ENCODE measurements at regions not wholly inside any gene's neighbourhood (a gene's known extent, or its start where the extent isn't known, plus 50 kb on each side); places are given as distances from the start of the nearest gene placed in this dataset.

DNA sequence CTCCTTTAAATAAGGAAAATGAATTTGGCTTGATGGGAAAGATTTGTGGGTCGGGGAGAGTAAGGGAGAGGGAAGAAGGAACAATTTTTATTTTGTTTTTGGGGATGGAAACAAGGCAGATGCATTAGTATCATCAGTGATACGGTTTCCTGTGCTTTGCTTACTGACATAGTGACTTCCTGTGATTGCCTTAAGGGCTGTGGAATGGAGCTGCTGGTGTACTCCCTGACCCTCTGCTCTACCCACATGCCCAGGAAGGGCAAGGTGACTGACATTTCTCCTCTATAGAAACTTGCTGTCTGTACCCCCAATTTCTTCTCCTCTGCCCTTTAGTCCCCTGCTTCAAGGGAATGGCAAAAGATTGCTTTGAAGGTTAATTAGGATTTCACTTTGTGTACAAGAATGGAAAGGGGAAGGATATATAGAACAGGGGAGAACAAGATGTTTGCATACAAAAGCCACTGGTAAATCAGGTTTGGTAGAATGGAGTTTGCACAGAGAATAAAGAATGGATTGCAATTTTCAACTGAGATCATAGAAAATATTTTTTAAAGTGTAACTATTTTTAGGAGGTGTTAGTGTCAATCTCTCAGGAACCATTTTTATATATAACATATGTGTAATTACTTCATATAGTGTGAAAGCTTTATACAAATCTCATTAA lies 129.0 kb upstream of the AGR3 start:
- Mint-ChIP-seq H3K9me3 (no peaks in the 10 kb centered on the region), H3K36me3 (no peaks in the 10 kb centered on the region), H3K4me1 (peaks cover 14 to 30% of the 10 kb centered on the region in 2 donors), H3K27ac (peak overlapping the region in 1 of 2 donors; percentile 33), H3K4me3 (no peak overlapping the region), H3K27me3 (ENCODE audit: low read depth in 2 of 2) (peaks cover 0 to 3% of the 10 kb centered on the region in 2 donors)
- H3K4me3 ChIP-seq (ENCODE audit: low read length), result no peak overlapping the region
- DNase-seq (peak in 1 of 2 donors; percentile 23), ATAC-seq (peak in 2 of 3 donors; percentile 18 to 69)
- no peaks in the 10 kb centered on the region for H3K36me3 ChIP-seq (ENCODE audit: control insufficient read depth, insufficient read depth, low read length)
- 37% methylated on average over 2 of the region's 2 CpGs for WGBS (ENCODE audit: insufficient coverage)
- H3K4me1 ChIP-seq (ENCODE audit: control insufficient read depth, insufficient read depth, low read length), result peaks cover 3% of the 10 kb centered on the region
- no peaks in the 10 kb centered on the region for H3K27me3 ChIP-seq (ENCODE audit: control insufficient read depth, insufficient read depth, low read length)
- no peak overlapping the region for H3K27ac ChIP-seq (ENCODE audit: low read length)
- intact Hi-C loops (cut with micrococcal nuclease), result no loop called here
- H3K9me3 ChIP-seq (ENCODE audit: control insufficient read depth, insufficient read depth, low read length), result no peaks in the 10 kb centered on the region
- TF ChIP-seq, protein P1, sequence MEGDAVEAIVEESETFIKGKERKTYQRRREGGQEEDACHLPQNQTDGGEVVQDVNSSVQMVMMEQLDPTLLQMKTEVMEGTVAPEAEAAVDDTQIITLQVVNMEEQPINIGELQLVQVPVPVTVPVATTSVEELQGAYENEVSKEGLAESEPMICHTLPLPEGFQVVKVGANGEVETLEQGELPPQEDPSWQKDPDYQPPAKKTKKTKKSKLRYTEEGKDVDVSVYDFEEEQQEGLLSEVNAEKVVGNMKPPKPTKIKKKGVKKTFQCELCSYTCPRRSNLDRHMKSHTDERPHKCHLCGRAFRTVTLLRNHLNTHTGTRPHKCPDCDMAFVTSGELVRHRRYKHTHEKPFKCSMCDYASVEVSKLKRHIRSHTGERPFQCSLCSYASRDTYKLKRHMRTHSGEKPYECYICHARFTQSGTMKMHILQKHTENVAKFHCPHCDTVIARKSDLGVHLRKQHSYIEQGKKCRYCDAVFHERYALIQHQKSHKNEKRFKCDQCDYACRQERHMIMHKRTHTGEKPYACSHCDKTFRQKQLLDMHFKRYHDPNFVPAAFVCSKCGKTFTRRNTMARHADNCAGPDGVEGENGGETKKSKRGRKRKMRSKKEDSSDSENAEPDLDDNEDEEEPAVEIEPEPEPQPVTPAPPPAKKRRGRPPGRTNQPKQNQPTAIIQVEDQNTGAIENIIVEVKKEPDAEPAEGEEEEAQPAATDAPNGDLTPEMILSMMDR (IDR thresholded peaks at IDR 0.05), result no peak

DNA sequence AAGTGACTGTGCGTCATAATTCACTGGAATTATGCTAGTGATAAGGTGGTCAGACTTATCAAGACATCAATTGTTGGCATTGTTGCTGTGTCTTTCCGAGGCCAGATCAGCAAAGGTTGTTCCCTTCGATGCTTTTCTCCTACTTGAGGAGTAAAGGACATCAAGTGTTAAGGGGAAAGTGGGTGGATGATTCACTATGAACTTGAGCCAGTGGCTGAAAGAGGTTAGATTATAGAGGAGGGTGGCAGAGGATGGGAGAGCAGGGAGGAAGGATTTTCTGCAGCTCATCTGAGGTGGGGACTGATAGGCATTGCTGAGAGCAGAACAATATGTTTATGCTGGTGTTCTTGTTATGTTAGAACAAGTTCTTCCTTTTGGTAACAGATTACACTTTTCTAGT lies 131.4 kb upstream of the AGR3 start:
- no peak overlapping the region for H3K4me3 ChIP-seq (ENCODE audit: low read length)
- TF ChIP-seq, protein P1 (IDR thresholded peaks at IDR 0.05), result no peak
- H3K9me3 ChIP-seq (ENCODE audit: control insufficient read depth, insufficient read depth, low read length), result no peaks in the 10 kb centered on the region
- H3K36me3 ChIP-seq (ENCODE audit: control insufficient read depth, insufficient read depth, low read length), result no peaks in the 10 kb centered on the region
- H3K27ac Mint-ChIP-seq, result no peak overlapping the region
- H3K4me3 Mint-ChIP-seq, result no peak overlapping the region
- H3K36me3 Mint-ChIP-seq, result no peaks in the 10 kb centered on the region
- no peaks in the 10 kb centered on the region for H3K27me3 Mint-ChIP-seq (ENCODE audit: low read depth in 2 of 2)
- intact Hi-C loops (cut with micrococcal nuclease), result no loop called here
- WGBS (ENCODE audit: insufficient coverage), result 96% methylated on average over 3 of the region's 3 CpGs
- no peak for ATAC-seq
- H3K27me3 ChIP-seq (ENCODE audit: control insufficient read depth, insufficient read depth, low read length), result no peaks in the 10 kb centered on the region
- DNase-seq, result no peak
- no peaks in the 10 kb centered on the region for H3K9me3 Mint-ChIP-seq
- no peak overlapping the region for H3K27ac ChIP-seq (ENCODE audit: low read length)
- H3K4me1 Mint-ChIP-seq, result peaks cover 14 to 34% of the 10 kb centered on the region in 2 donors
- peaks cover 3% of the 10 kb centered on the region for H3K4me1 ChIP-seq (ENCODE audit: control insufficient read depth, insufficient read depth, low read length)

- Mint-ChIP-seq H3K27me3 (ENCODE audit: low read depth in 2 of 2) (no peaks in the 10 kb centered on the region), H3K4me1 (peaks cover 12 to 32% of the 10 kb centered on the region in 2 donors), H3K36me3 (no peaks in the 10 kb centered on the region), H3K9me3 (no peaks in the 10 kb centered on the region), H3K27ac (no peak overlapping the region), H3K4me3 (no peak overlapping the region)
- no peak for DNase-seq
- peaks cover 3% of the 10 kb centered on the region for H3K4me1 ChIP-seq (ENCODE audit: control insufficient read depth, insufficient read depth, low read length)
- no peak for ATAC-seq
- H3K27ac ChIP-seq (ENCODE audit: low read length), result no peak overlapping the region
- intact Hi-C loops (cut with micrococcal nuclease), result no loop called here
- no peaks in the 10 kb centered on the region for H3K27me3 ChIP-seq (ENCODE audit: control insufficient read depth, insufficient read depth, low read length)
- 95% methylated on average over 5 of the region's 8 CpGs for WGBS (ENCODE audit: insufficient coverage)
- H3K4me3 ChIP-seq (ENCODE audit: low read length), result no peak overlapping the region
- TF ChIP-seq, protein P1 (IDR thresholded peaks at IDR 0.05), result no peak
- H3K36me3 ChIP-seq (ENCODE audit: control insufficient read depth, insufficient read depth, low read length), result no peaks in the 10 kb centered on the region
- no peaks in the 10 kb centered on the region for H3K9me3 ChIP-seq (ENCODE audit: control insufficient read depth, insufficient read depth, low read length)
These were observed 132.9 kb upstream of the AGR3 start for GRCh38 chr7:17014686-17015085.

DNA sequence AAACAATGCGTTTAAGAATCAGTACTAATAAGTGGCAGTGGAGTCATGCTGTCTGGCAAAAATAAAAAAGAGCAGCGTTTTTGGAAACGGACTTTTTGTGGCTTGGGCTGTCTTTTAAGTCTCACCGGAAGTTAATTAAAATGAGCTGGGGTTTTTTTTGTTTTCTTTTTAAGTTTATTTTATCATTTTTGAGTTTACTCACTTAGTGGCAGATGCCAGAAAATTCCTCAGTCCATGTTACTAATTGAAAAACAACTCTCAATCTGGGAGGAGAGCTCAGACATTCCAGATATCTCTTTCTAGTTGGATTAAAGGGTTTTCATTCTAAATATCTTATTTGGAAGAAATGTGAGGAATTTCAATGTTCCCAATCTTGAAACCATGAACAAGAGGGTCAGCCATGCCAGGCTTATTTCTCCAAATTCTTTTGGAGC lies 133.8 kb upstream of the AGR3 start:
- H3K27ac ChIP-seq (ENCODE audit: low read length), result no peak overlapping the region
- intact Hi-C loops (cut with micrococcal nuclease), result no loop called here
- peak overlapping the region in 1 of 2 donors; percentile 65 for H3K27ac Mint-ChIP-seq
- H3K4me3 ChIP-seq (ENCODE audit: low read length), result no peak overlapping the region
- H3K4me3 Mint-ChIP-seq, result no peak overlapping the region
- TF ChIP-seq, protein P1 (IDR thresholded peaks at IDR 0.05), result no peak
- DNase-seq, result no peak
- no peaks in the 10 kb centered on the region for H3K27me3 ChIP-seq (ENCODE audit: control insufficient read depth, insufficient read depth, low read length)
- no peaks in the 10 kb centered on the region for H3K27me3 Mint-ChIP-seq (ENCODE audit: low read depth in 2 of 2)
- peak in 1 of 3 donors; percentile 40 for ATAC-seq
- H3K4me1 Mint-ChIP-seq, result peaks cover 4 to 23% of the 10 kb centered on the region in 2 donors
- no peaks in the 10 kb centered on the region for H3K36me3 ChIP-seq (ENCODE audit: control insufficient read depth, insufficient read depth, low read length)
- H3K4me1 ChIP-seq (ENCODE audit: control insufficient read depth, insufficient read depth, low read length), result peaks cover 2% of the 10 kb centered on the region
- no peaks in the 10 kb centered on the region for H3K9me3 Mint-ChIP-seq
- no peaks in the 10 kb centered on the region for H3K9me3 ChIP-seq (ENCODE audit: control insufficient read depth, insufficient read depth, low read length)
- 50% methylated on average over 4 of the region's 4 CpGs for WGBS (ENCODE audit: insufficient coverage)
- H3K36me3 Mint-ChIP-seq, result no peaks in the 10 kb centered on the region
